RWPE2 (cell line): ENCODE measurements at regions not wholly inside any gene's neighbourhood (a gene's known extent, or its start where the extent isn't known, plus 50 kb on each side); places are given as distances from the start of the nearest gene placed in this dataset.

Experiments used
- ATAC-seq: fragments of 200-7000 bp; cut with Tn5 transposase; 3 replicates; pipeline ENCODE4 v1.9.1; 2021; ENCODE audit warnings: low read depth
- DNase-seq: peaks from one replicate; pipeline ENCODE4 v3.0.0-alpha.2; 2020; ENCODE audit warnings: low spot score
- H3K27ac ChIP-seq: fragments of 450-650 bp; 2 replicates; pipeline ENCODE4 v1.5.1; 2017; ENCODE audit warnings: mild to moderate bottlenecking; ENCODE audit not compliant: poor library complexity, severe bottlenecking
- H3K27me3 ChIP-seq: fragments of 250-450 bp; sonication (Bioruptor Pico); 2 replicates; pipeline ENCODE4 v1.5.1; 2021; ENCODE audit warnings: mild to moderate bottlenecking, moderate library complexity; ENCODE audit not compliant: insufficient read depth, poor library complexity, severe bottlenecking
- H3K36me3 ChIP-seq: fragments of 250-450 bp; sonication (Bioruptor Pico); 2 replicates; pipeline ENCODE4 v1.5.1; 2020; ENCODE audit warnings: low read depth, mild to moderate bottlenecking, moderate library complexity
- H3K4me1 ChIP-seq: fragments of 250-450 bp; sonication (Bioruptor Pico); 2 replicates; pipeline ENCODE4 v1.5.1; 2021; ENCODE audit warnings: mild to moderate bottlenecking, moderate library complexity; ENCODE audit not compliant: insufficient read depth, poor library complexity, severe bottlenecking
- H3K4me3 ChIP-seq: fragments of 250-450 bp; sonication (Bioruptor Pico); 2 replicates; pipeline ENCODE4 v1.5.1; 2021; ENCODE audit warnings: mild to moderate bottlenecking, moderate library complexity; ENCODE audit not compliant: severe bottlenecking
- H3K9me3 ChIP-seq: fragments of 250-450 bp; sonication (Bioruptor Pico); 2 replicates; pipeline ENCODE4 v1.5.1; 2021; ENCODE audit warnings: mild to moderate bottlenecking, moderate library complexity; ENCODE audit not compliant: severe bottlenecking
- TF ChIP-seq, protein P1 (sequence below): fragments of 450-650 bp; IDR thresholded peaks from one replicate; pipeline ENCODE4 v1.5.1; 2017; ENCODE audit warnings: mild to moderate bottlenecking, moderate library complexity; ENCODE audit not compliant: poor library complexity, severe bottlenecking

DNA sequence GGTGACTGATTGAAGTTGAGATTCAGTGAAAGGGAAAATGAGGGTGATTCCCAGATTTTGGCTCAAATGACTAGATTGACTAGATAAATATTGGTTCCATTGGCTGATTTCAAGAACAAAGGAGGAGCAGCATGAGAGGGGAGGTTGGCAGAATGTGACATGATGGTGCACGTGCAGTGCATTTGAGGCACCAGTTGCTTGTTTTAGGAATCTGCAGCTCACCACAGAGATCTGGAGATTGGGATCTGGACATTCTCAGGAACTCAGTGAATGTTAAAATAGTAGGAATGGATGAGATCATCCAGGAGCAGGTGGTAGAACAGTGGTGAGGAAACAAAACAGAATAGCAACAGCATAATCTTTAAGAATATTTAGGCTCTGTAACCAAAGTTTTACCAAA lies 496.3 kb downstream of the DHX35 start:
- Histone ChIP-seq H3K4me3 (no peak overlapping the region), H3K4me1 (no peaks in the 10 kb centered on the region), H3K27ac (no peak overlapping the region), H3K36me3 (no peaks in the 10 kb centered on the region), H3K27me3 (peaks cover 6% of the 10 kb centered on the region), H3K9me3 (no peaks in the 10 kb centered on the region)
- TF ChIP-seq, protein P1, sequence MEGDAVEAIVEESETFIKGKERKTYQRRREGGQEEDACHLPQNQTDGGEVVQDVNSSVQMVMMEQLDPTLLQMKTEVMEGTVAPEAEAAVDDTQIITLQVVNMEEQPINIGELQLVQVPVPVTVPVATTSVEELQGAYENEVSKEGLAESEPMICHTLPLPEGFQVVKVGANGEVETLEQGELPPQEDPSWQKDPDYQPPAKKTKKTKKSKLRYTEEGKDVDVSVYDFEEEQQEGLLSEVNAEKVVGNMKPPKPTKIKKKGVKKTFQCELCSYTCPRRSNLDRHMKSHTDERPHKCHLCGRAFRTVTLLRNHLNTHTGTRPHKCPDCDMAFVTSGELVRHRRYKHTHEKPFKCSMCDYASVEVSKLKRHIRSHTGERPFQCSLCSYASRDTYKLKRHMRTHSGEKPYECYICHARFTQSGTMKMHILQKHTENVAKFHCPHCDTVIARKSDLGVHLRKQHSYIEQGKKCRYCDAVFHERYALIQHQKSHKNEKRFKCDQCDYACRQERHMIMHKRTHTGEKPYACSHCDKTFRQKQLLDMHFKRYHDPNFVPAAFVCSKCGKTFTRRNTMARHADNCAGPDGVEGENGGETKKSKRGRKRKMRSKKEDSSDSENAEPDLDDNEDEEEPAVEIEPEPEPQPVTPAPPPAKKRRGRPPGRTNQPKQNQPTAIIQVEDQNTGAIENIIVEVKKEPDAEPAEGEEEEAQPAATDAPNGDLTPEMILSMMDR, result no peak
- no peak for ATAC-seq
- no peak for DNase-seq

DNA sequence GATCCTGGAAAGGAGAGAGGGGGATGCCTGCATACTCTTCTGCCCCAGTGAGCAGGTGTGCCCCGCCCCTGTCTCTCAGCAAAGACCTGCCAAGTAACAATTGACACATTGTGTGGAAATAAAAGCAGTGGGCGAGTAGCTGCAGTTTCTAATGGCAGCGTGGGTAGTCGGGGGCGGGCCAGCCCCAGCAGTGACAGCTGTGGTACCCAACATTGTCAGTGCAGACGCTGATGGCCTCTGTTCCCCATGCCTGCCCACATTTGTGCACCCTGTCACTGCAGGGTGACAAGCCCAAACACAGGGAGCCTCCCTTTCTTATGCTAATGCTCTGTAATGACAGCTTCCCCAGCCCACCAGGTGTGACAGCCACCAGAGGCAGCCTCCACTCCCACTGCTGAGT lies 491.7 kb downstream of the DHX35 start:
- Histone ChIP-seq H3K4me3 (no peak overlapping the region), H3K27ac (no peak overlapping the region), H3K27me3 (peaks cover 4% of the 10 kb centered on the region), H3K36me3 (no peaks in the 10 kb centered on the region), H3K9me3 (no peaks in the 10 kb centered on the region), H3K4me1 (no peaks in the 10 kb centered on the region)
- TF ChIP-seq, protein P1, result no peak
- DNase-seq (peak; percentile 64), ATAC-seq (no peak; the same call in 2 of the 3 replicates)

DNA sequence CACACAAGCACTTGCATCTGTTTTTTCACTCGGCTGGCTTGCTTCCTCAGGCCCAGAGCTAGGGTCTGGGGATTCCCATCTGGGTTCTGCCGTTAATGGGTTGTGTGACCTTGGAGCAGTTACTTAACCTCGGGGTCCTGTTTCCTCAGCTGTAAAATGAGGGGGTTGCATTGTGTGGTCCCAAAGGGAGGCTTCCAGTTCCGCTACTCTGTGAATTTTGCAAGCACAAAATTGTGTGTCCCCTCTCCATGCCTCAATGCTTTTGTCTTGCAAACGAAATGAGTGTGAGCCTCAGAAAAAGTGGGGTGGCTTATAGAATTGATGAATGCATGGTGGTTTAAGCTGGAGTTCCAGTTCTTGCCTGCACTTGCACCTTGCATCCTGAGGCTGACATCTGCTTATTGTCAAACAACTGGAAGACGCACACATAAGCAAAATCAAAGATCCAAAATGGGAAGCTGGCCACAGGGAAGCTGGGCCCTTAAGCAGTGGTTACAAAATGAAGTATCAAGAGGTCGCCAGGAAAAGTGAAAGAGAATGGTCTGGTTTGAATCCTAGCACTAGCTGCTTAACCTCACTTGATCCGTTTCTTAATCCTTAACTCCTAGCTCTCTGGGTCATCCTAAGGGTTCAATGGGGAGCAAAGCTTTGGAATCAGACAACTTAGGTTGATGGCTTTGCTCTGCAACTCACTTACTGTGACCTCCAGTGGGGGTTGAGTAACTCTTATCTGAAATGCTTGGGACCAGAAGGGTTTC lies 490.6 kb downstream of the DHX35 start:
- Histone ChIP-seq H3K4me3 (no peak overlapping the region), H3K27ac (no peak overlapping the region), H3K4me1 (no peaks in the 10 kb centered on the region), H3K36me3 (no peaks in the 10 kb centered on the region), H3K27me3 (peaks cover 4% of the 10 kb centered on the region), H3K9me3 (no peaks in the 10 kb centered on the region)
- ATAC-seq, result no peak
- no peak for DNase-seq
- TF ChIP-seq, protein P1, result no peak

DNA sequence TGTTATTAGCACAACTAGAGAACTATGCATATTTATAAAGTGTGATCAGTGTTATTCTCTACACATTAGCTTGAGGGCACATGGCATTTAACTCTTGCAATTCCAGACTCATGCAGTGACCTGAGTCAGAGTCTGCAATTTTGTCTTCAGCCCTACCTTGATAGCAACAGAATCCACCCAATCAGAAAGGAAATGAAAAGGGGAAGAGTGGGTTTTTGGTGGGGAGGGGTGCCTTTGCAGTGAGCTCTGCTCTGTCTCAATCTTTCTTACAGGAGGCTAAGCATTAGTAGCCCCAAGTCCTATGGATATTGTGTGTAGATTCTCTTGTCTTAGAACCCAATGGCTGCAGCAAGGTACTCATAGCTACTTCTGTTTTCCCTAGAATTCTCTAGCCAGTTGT lies 489.2 kb downstream of the DHX35 start:
- no peak overlapping the region for H3K27ac ChIP-seq
- ATAC-seq, result no peak
- H3K4me3 ChIP-seq, result no peak overlapping the region
- H3K9me3 ChIP-seq, result no peaks in the 10 kb centered on the region
- no peaks in the 10 kb centered on the region for H3K36me3 ChIP-seq
- H3K27me3 ChIP-seq, result peaks cover 4% of the 10 kb centered on the region
- TF ChIP-seq, protein P1, result no peak
- H3K4me1 ChIP-seq, result no peaks in the 10 kb centered on the region
- DNase-seq, result no peak

DNA sequence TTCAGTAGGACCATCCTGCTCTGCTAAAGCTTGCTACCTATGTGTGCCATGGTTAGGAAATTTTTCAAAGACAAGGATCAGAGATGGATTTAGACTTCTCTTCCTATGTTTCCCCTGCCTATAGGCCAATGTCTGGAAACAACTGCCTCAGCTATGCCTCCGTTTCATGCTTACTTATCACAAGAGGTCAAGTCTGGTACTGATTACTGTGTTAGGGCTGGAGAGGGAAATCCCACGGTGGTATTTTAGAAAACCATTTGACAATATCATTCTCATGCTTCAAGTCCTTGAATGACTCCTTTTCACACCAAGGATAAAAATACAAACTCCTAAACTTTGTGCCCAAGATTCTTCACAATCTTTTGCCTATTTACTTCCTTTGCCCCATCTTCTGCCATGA lies 484.3 kb downstream of the DHX35 start:
- no peak for DNase-seq
- Histone ChIP-seq H3K4me1 (no peaks in the 10 kb centered on the region), H3K27ac (no peak overlapping the region), H3K36me3 (no peaks in the 10 kb centered on the region), H3K4me3 (no peak overlapping the region), H3K27me3 (no peaks in the 10 kb centered on the region), H3K9me3 (no peaks in the 10 kb centered on the region)
- TF ChIP-seq, protein P1, result no peak
- ATAC-seq, result no peak
